HepG2 (cell line): ENCODE measurements at regions not wholly inside any gene's neighbourhood (a gene's known extent, or its start where the extent isn't known, plus 50 kb on each side); places are given as distances from the start of the nearest gene placed in this dataset.

Source experiments
- GZF1 ChIP-seq: sonication (generic); formaldehyde crosslinking; IDR thresholded peaks from 2 replicates; pipeline ENCODE4 v1.5.1; 2020; ENCODE audit warnings: mild to moderate bottlenecking, missing genetic modification reagents
- HMGXB3 ChIP-seq: sonication (generic); formaldehyde crosslinking; IDR thresholded peaks from 2 replicates; pipeline ENCODE4 v1.4.0; 2020; ENCODE audit warnings: missing genetic modification reagents, borderline replicate concordance
- KLF15 ChIP-seq: sonication (generic); formaldehyde crosslinking; IDR thresholded peaks from 2 replicates; pipeline ENCODE4 v1.8.1; 2023; ENCODE audit warnings: borderline replicate concordance, mild to moderate bottlenecking, inconsistent platforms, missing genetic modification reagents, mixed read lengths
- MIER3 ChIP-seq: IDR thresholded peaks from 2 replicates; pipeline ENCODE4 v1.6.1; 2016; ENCODE audit warnings: missing compliant biosample characterization, borderline replicate concordance
- NFE2L2 ChIP-seq: fragments of 150-350 bp; IDR thresholded peaks from 2 replicates; pipeline ENCODE4 v1.6.1; 2014; ENCODE audit warnings: low read length
- PRPF4 ChIP-seq: fragments of 200-400 bp; formaldehyde crosslinking; IDR thresholded peaks from 2 replicates; pipeline ENCODE4 v1.6.1; 2016; ENCODE audit warnings: low read length, low read depth; ENCODE audit not compliant: poor library complexity, severe bottlenecking
- XBP1 ChIP-seq: sonication (generic); formaldehyde crosslinking; IDR thresholded peaks from 2 replicates; pipeline ENCODE4 v1.5.0; 2020; ENCODE audit warnings: missing genetic modification reagents
- ZNF468 ChIP-seq: sonication (generic); formaldehyde crosslinking; IDR thresholded peaks from 2 replicates; pipeline ENCODE4 v1.8.0; 2022; ENCODE audit warnings: mild to moderate bottlenecking, moderate library complexity, missing genetic modification reagents
- ZNF644 ChIP-seq: IDR thresholded peaks from 2 replicates; pipeline ENCODE4 v1.6.1; 2016; ENCODE audit warnings: low read depth
- ZNF792 ChIP-seq: IDR thresholded peaks from 2 replicates; pipeline ENCODE4 v1.6.1; 2016

DNA sequence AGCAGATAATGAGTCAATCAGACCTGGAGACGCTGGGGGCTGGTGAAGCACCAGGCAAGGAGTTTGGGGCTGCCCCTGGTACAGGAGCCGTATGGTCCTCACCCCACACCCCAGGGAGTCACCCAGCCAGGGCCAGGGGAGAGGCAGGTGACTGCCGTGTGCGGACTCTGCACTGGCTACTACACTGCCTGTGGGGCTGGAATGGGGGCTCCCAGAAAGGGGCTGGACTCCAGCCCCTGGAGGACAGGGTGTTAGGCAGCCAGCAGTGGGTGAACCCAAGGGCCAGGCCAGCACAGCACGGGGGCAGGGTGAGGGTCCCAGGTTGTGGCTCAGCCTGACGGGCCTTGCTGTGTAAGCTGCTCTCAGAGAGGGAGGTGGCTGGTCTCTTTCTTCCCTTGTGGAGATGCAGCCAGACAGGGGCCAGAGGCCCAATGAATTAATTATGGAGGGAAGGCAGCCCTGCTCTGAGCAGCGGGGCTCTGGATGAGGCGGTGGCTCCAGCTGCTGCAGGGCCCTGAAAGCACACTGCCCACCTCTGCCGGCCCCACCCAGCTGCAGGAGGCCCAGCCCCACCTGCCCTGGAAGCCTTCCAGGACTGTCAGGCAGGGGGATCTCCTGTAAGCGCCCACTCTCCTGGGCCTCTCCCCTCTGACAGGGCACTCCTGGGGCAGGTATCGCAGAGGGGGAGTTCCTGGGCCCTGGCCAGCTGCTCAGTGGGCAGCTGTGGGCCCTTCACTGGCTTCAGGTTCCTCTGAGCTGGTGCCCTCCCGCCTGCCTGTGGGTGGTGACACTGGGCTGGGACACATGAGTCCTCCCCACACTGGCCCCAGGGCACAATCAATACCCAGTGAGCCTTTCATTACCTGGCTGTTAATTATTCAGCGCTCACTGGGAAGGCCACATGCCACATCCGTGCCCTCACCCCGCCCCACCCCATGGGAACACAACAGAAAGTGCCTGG is 142.5 kb upstream of the C14orf180 start (continued):
- TF ChIP-seq HMGXB3 (CRISPR knock-in tag) (no peak), ZNF644 (CRISPR knock-in tag) (no peak), ZNF468 (CRISPR knock-in tag) (no peak), XBP1 (CRISPR knock-in tag) (no peak), NFE2L2 (no peak), GZF1 (CRISPR knock-in tag) (no peak), PRPF4 (no peak), KLF15 (CRISPR knock-in tag) (no peak), ZNF792 (CRISPR knock-in tag) (no peak), MIER3 (no peak)
- TF ChIP-seq, all 625 proteins: peak for 0
